Colonic mucosa (tissue), 4 donors: ENCODE measurements at regions not wholly inside any gene's neighbourhood (a gene's known extent, or its start where the extent isn't known, plus 50 kb on each side); places are given as distances from the start of the nearest gene placed in this dataset.

Experiments
- DNase-seq: peaks from one replicate; pipeline ENCODE4 v3.0.0-alpha.2; 2020
- H3K27ac ChIP-seq: fragments of 200-600 bp; one replicate; pipeline ENCODE4 v1.8.0; 2021
- H3K27me3 ChIP-seq: fragments of 200-600 bp; one replicate; pipeline ENCODE4 v1.8.0; 2021
- H3K36me3 ChIP-seq: fragments of 200-600 bp; one replicate; pipeline ENCODE4 v1.8.0; 2021
- H3K4me1 ChIP-seq: fragments of 200-600 bp; one replicate; pipeline ENCODE4 v1.8.0; 2021; ENCODE audit warnings: mild to moderate bottlenecking
- H3K4me3 ChIP-seq: fragments of 200-600 bp; one replicate; pipeline ENCODE4 v1.8.0; 2021
- H3K9ac ChIP-seq, 2 donors: one replicate each; pipeline ENCODE4 v1.7.0; 2013; ENCODE audit warnings: control low read depth in 2 of 2, low read depth in 2 of 2, low read length in 2 of 2
- H3K9me3 ChIP-seq: fragments of 200-600 bp; one replicate; pipeline ENCODE4 v1.8.0; 2021
- intact Hi-C: fragments of 100-400 bp; cut with DNase I; formaldehyde crosslinking; loops from one replicate; pipeline ENCODE4 v1.14.1; 2022
- TF ChIP-seq, protein P1 (sequence below): fragments of 200-600 bp; IDR thresholded peaks from one replicate; pipeline ENCODE4 v1.8.0; 2022; ENCODE audit warnings: antibody characterized with exemption, mild to moderate bottlenecking
- donor health status: healthy.
- donor health status: DM: no; HTN: no; CAD: no.
- donor health status: DM: no; HTN: no; CAD: no.

- intact Hi-C loops: loop anchor here (5.0 to 10.0 kb wide), 3 partner anchors 236 to 363 kb away; no protein-coding TSS in a partner anchor
- DNase-seq: peak; percentile 57
- Histone ChIP-seq H3K27ac (peak overlapping the region; percentile 99), H3K27me3 (no peaks in the 10 kb centered on the region), H3K9me3 (no peaks in the 10 kb centered on the region), H3K9ac (peak overlapping the region; percentile 59 to 90), H3K4me3 (no peak overlapping the region), H3K36me3 (no peaks in the 10 kb centered on the region), H3K4me1 (peaks cover 44% of the 10 kb centered on the region)
- TF ChIP-seq, protein P1, sequence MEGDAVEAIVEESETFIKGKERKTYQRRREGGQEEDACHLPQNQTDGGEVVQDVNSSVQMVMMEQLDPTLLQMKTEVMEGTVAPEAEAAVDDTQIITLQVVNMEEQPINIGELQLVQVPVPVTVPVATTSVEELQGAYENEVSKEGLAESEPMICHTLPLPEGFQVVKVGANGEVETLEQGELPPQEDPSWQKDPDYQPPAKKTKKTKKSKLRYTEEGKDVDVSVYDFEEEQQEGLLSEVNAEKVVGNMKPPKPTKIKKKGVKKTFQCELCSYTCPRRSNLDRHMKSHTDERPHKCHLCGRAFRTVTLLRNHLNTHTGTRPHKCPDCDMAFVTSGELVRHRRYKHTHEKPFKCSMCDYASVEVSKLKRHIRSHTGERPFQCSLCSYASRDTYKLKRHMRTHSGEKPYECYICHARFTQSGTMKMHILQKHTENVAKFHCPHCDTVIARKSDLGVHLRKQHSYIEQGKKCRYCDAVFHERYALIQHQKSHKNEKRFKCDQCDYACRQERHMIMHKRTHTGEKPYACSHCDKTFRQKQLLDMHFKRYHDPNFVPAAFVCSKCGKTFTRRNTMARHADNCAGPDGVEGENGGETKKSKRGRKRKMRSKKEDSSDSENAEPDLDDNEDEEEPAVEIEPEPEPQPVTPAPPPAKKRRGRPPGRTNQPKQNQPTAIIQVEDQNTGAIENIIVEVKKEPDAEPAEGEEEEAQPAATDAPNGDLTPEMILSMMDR: no peak
Measured at GRCh38 chr1:234721476-234722269, 111.7 kb upstream of the IRF2BP2 start.

GRCh38 chr1:234720709-234721441 lies 110.9 kb upstream of the IRF2BP2 start:
- Histone ChIP-seq H3K27ac (peak overlapping the region; percentile 99), H3K4me1 (peaks cover 45% of the 10 kb centered on the region), H3K4me3 (no peak overlapping the region), H3K9ac (peak overlapping the region in 1 of 2 donors; percentile 90), H3K27me3 (no peaks in the 10 kb centered on the region), H3K36me3 (no peaks in the 10 kb centered on the region), H3K9me3 (no peaks in the 10 kb centered on the region)
- intact Hi-C loops: loop anchor here (5.0 to 10.0 kb wide), 3 partner anchors 236 to 364 kb away; no protein-coding TSS in a partner anchor
- DNase-seq: no peak
- TF ChIP-seq, protein P1: no peak

GRCh38 chr1:234719454-234720251 lies 109.7 kb upstream of the IRF2BP2 start:
- Histone ChIP-seq H3K9ac (peak overlapping the region in 1 of 2 donors; percentile 90), H3K27me3 (no peaks in the 10 kb centered on the region), H3K36me3 (no peaks in the 10 kb centered on the region), H3K9me3 (no peaks in the 10 kb centered on the region), H3K27ac (peak overlapping the region; percentile 54), H3K4me3 (no peak overlapping the region), H3K4me1 (peaks cover 37% of the 10 kb centered on the region)
- intact Hi-C loops: loop anchor here (5.0 to 10.0 kb wide), 3 partner anchors 238 to 365 kb away; no protein-coding TSS in a partner anchor
- TF ChIP-seq, protein P1: no peak
- DNase-seq: no peak

DNA sequence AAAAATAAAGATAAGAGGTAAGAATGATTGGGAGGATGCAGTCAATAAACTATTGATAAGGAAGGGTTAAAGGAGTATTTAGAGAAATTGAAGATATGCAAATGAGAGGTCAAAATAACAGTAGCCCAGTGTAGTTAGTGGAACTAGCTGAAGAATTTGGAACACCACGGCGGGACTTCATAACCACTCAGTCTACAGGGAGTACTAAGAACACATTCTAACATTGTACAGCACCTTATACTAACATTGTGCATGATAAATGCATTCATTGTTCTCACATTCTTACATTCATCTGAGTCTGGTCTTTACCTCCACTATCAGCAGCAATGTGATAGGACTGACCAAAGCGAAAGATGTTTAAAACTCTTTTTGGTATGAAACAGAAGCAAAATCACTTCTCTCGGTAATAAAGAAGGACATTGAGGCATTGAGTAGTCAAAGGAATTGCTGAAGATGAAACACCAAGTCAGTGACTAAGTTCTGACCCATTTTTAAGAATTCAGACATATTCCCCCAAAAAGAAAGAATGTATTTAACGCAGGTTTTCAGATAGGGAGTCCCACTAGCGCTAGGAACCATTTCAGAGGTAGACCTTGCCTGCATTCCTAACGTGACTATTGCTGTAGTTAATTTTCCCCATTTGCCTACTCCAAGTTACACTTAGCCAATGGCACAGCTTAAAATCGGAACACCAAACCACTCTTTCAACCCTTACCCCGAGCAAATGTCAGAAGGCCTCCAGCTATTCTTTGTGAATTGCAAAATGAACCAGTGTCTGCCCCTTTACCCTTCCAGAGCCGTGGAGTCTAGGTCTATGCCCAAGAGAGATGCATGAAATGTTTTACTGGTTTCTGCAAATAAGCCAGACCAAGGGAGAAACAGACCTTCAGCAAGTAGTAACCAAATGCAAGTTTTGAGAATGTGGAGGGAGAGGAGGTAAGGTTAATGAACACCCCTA lies 108.8 kb upstream of the IRF2BP2 start:
- Histone ChIP-seq H3K4me1 (peaks cover 36% of the 10 kb centered on the region), H3K27ac (peak overlapping the region; percentile 54), H3K9ac (peak overlapping the region in 1 of 2 donors; percentile 90), H3K36me3 (no peaks in the 10 kb centered on the region), H3K27me3 (no peaks in the 10 kb centered on the region), H3K9me3 (no peaks in the 10 kb centered on the region), H3K4me3 (no peak overlapping the region)
- intact Hi-C loops: no loop called here
- no peak for DNase-seq
- TF ChIP-seq, protein P1: no peak
